SK-N-SH (cell line): ENCODE measurements at regions not wholly inside any gene's neighbourhood (a gene's known extent, or its start where the extent isn't known, plus 50 kb on each side); places are given as distances from the start of the nearest gene placed in this dataset.

ENCODE experiments used
- CTCF ChIA-PET: fragments of 300-600, 350-600 bp; formaldehyde crosslinking; extraction: SDS; loops from one replicate; lab custom pipeline; 2021; lab: Yijun Ruan, JAX
- POLR2A ChIA-PET: fragments of 350-600 bp; sonication (Branson Sonifier 250); formaldehyde crosslinking; extraction: SDS; loops from one replicate; lab custom pipeline; 2020; ENCODE audit warnings: antibody characterized with exemption, inconsistent platforms; lab: Yijun Ruan, JAX
- DNase-seq: peaks from one replicate; pipeline ENCODE4 v3.0.0; 2012
- H2AFZ ChIP-seq: fragments of 200-600 bp; sonication (generic); 2 replicates; pipeline ENCODE4 v1.8.1; 2016; ENCODE audit warnings: antibody characterized with exemption, mild to moderate bottlenecking, low read depth
- H3F3A ChIP-seq: fragments of 200-600 bp; sonication (generic); replicated peaks from 2 replicates; pipeline ENCODE3; 2016; ENCODE audit warnings: antibody characterized with exemption, mild to moderate bottlenecking; ENCODE audit not compliant: insufficient read depth
- H3K27ac ChIP-seq, 2 experiments: fragments of 200-500 bp in 1 of 2; fragments of 200-600 bp in 1 of 2; sonication (Bioruptor generic) in 1 of 2; sonication (generic), shearing (Covaris generic) in 1 of 2; 2 replicates each; pipeline versions ENCODE4 v1.5.1 to v1.6.1; 2014 to 2016; ENCODE audit warnings: low read depth in 2 of 2, inconsistent platforms in 1 of 2, low read length in 1 of 2, mild to moderate bottlenecking in 1 of 2, mixed read lengths in 1 of 2
- H3K27me3 ChIP-seq: fragments of 200-600 bp; sonication (generic), shearing (Covaris generic); 2 replicates; pipeline ENCODE4 v1.6.1; 2016; ENCODE audit warnings: mixed run types; ENCODE audit not compliant: insufficient read depth
- H3K36me3 ChIP-seq, 2 experiments: fragments of 200-500 bp in 1 of 2; fragments of 200-600 bp in 1 of 2; sonication (Bioruptor generic) in 1 of 2; sonication (generic) in 1 of 2; replicated peaks in 1 of 2; 2 replicates each; pipeline versions ENCODE3 to v1.5.1; 2014 to 2016; ENCODE audit warnings: low read length in 1 of 2, mild to moderate bottlenecking in 1 of 2; ENCODE audit not compliant: insufficient read depth in 2 of 2, control insufficient read depth in 1 of 2
- H3K4me1 ChIP-seq, 2 experiments: fragments of 200-500 bp in 1 of 2; fragments of 200-600 bp in 1 of 2; sonication (Bioruptor generic) in 1 of 2; sonication (generic), shearing (Covaris generic) in 1 of 2; 2 replicates each; pipeline versions ENCODE4 v1.5.1 to v1.6.1; 2014 to 2016; ENCODE audit warnings: low read depth in 1 of 2, low read length in 1 of 2, mixed run types in 1 of 2; ENCODE audit not compliant: insufficient read depth in 2 of 2, control insufficient read depth in 1 of 2
- H3K4me2 ChIP-seq: fragments of 200-600 bp; sonication (generic), shearing (Covaris generic); 2 replicates; pipeline ENCODE4 v1.6.1; 2017; ENCODE audit warnings: mixed run types
- H3K4me3 ChIP-seq, 2 experiments: fragments of 200-500 bp in 1 of 2; fragments of 200-600 bp in 1 of 2; sonication (Bioruptor generic) in 1 of 2; sonication (generic), shearing (Covaris generic) in 1 of 2; 2 replicates each; pipeline versions ENCODE4 v1.5.1 to v1.8.1; 2014 to 2016; ENCODE audit warnings: low read depth in 2 of 2, inconsistent platforms in 1 of 2, low read length in 1 of 2, mild to moderate bottlenecking in 1 of 2, mixed read lengths in 1 of 2, moderate library complexity in 1 of 2
- H3K79me2 ChIP-seq: fragments of 200-600 bp; sonication (generic); 2 replicates; pipeline ENCODE4 v1.8.1; 2017; ENCODE audit warnings: mild to moderate bottlenecking; ENCODE audit not compliant: insufficient read depth
- H3K9ac ChIP-seq: fragments of 200-600 bp; sonication (generic); 2 replicates; pipeline ENCODE4 v1.6.1; 2017; ENCODE audit warnings: mixed run types
- H3K9me2 ChIP-seq: fragments of 200-600 bp; sonication (generic); 2 replicates; pipeline ENCODE4 v1.6.1; 2017; ENCODE audit warnings: mixed run types
- H3K9me3 ChIP-seq: fragments of 200-600 bp; sonication (generic); 2 replicates; pipeline ENCODE4 v1.6.1; 2017; ENCODE audit warnings: mixed run types, mild to moderate bottlenecking, moderate library complexity
- H4K20me1 ChIP-seq: fragments of 200-600 bp; sonication (generic); 2 replicates; pipeline ENCODE4 v1.6.1; 2017; ENCODE audit warnings: mild to moderate bottlenecking, mixed run types; ENCODE audit not compliant: insufficient read depth
- CHD2 ChIP-seq: fragments of 150-350 bp; IDR thresholded peaks from 2 replicates; pipeline ENCODE4 v1.6.1; 2018; ENCODE audit warnings: low read length; ENCODE audit not compliant: partially characterized antibody
- ELF1 ChIP-seq: IDR thresholded peaks from 2 replicates; pipeline ENCODE4 v1.4.0; 2012
- EP300 ChIP-seq, 2 experiments: IDR thresholded peaks; 2 replicates each; pipeline versions ENCODE4 v1.4.0 to v1.6.1; 2012; ENCODE audit warnings: borderline replicate concordance in 1 of 2, low read depth in 1 of 2, low read length in 1 of 2
- FOSL2 ChIP-seq: IDR thresholded peaks from 2 replicates; pipeline ENCODE4 v1.4.0; 2012; ENCODE audit warnings: low read depth, mild to moderate bottlenecking, moderate library complexity, borderline replicate concordance
- FOXJ3 ChIP-seq: sonication (generic); formaldehyde crosslinking; IDR thresholded peaks from 2 replicates; pipeline ENCODE4 v1.5.1; 2020; ENCODE audit warnings: mild to moderate bottlenecking, missing genetic modification reagents
- FOXM1 ChIP-seq: IDR thresholded peaks from 2 replicates; pipeline ENCODE4 v1.4.0; 2012; ENCODE audit warnings: low read depth, mild to moderate bottlenecking
- GABPA ChIP-seq: IDR thresholded peaks from 2 replicates; pipeline ENCODE4 v1.4.0; 2012; ENCODE audit warnings: low read depth, mild to moderate bottlenecking
- GATA2 ChIP-seq: sonication (generic); formaldehyde crosslinking; IDR thresholded peaks from 2 replicates; pipeline ENCODE4 v1.5.0; 2020; ENCODE audit warnings: mild to moderate bottlenecking, missing genetic modification reagents
- JUND ChIP-seq: IDR thresholded peaks from 2 replicates; pipeline ENCODE4 v1.4.0; 2012
- MAX ChIP-seq: IDR thresholded peaks from 2 replicates; pipeline ENCODE4 v1.4.0; 2012; ENCODE audit warnings: low read depth
- MEF2A ChIP-seq: IDR thresholded peaks from 2 replicates; pipeline ENCODE4 v1.4.0; 2012; ENCODE audit warnings: low read depth, borderline replicate concordance
- MXI1 ChIP-seq: IDR thresholded peaks from 2 replicates; pipeline ENCODE4 v1.6.1; 2012; ENCODE audit warnings: mild to moderate bottlenecking, low read depth, low read length, improper control_type of control experiment
- NFIC ChIP-seq: IDR thresholded peaks from 2 replicates; pipeline ENCODE4 v1.4.0; 2012; ENCODE audit warnings: borderline replicate concordance
- NRF1 ChIP-seq: IDR thresholded peaks from 2 replicates; pipeline ENCODE4 v1.6.1; 2012; ENCODE audit warnings: low read depth, mild to moderate bottlenecking, low read length
- PBX3 ChIP-seq: IDR thresholded peaks from 2 replicates; pipeline ENCODE4; 2012
- RAD21 ChIP-seq: IDR thresholded peaks from 2 replicates; pipeline ENCODE4 v1.6.1; 2012; ENCODE audit warnings: mild to moderate bottlenecking, low read length
- RXRA ChIP-seq: IDR thresholded peaks from 2 replicates; pipeline ENCODE4 v1.4.0; 2012; ENCODE audit warnings: low read depth, mild to moderate bottlenecking, borderline replicate concordance
- SIN3A ChIP-seq: IDR thresholded peaks from 2 replicates; pipeline ENCODE4 v1.6.1; 2012; ENCODE audit warnings: low read depth, mild to moderate bottlenecking, low read length, moderate library complexity, borderline replicate concordance
- SMC3 ChIP-seq: IDR thresholded peaks from 2 replicates; pipeline ENCODE4 v1.6.1; 2012; ENCODE audit warnings: low read depth, low read length, improper control_type of control experiment
- TAF1 ChIP-seq: IDR thresholded peaks from 2 replicates; pipeline ENCODE4 v1.6.1; 2012; ENCODE audit warnings: low read depth, mild to moderate bottlenecking, low read length, moderate library complexity, borderline replicate concordance
- TCF12 ChIP-seq: IDR thresholded peaks from 2 replicates; pipeline ENCODE4 v1.4.0; 2012
- TEAD4 ChIP-seq: IDR thresholded peaks from 2 replicates; pipeline ENCODE4 v1.4.0; 2012; ENCODE audit warnings: mild to moderate bottlenecking, borderline replicate concordance; ENCODE audit not compliant: insufficient read depth
- YY1 ChIP-seq: IDR thresholded peaks from 2 replicates; pipeline ENCODE4 v1.4.0; 2012; ENCODE audit warnings: low read depth, mild to moderate bottlenecking
- ZBTB33 ChIP-seq: IDR thresholded peaks from 2 replicates; pipeline ENCODE4 v1.4.0; 2012; ENCODE audit warnings: low read depth, borderline replicate concordance
- WGBS: methylation state at CpG from one replicate; pipeline ENCODE4 v1.1.6; 2017; ENCODE audit warnings: low lambda C conversion rate; 5-methylcytosine and 5-hydroxymethylcytosine counted together
- TF ChIP-seq, protein P1 (sequence below): fragments of 200-600 bp; sonication (generic); IDR thresholded peaks from 2 replicates; pipeline ENCODE4 v1.6.1; 2017; ENCODE audit warnings: antibody characterized with exemption, mild to moderate bottlenecking, moderate library complexity

DNA sequence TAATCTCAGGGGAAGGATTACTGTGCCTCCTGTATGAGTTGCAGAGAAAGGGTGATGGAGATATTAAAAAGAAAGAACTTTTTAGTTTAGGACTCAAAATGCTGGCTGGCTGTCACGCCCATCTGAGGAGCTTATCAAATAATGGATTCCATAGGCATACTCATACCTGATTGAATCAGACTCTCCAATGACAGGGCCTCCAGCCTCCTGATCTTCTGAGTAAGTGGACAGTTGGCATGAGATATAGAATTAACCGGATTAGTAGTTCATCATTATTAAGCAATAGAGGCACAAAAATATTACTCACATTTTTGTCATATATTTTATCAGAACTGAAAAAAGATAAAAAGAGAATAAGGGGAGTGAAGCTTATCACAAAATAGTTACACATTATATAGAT, 157.0 kb upstream of the RASA1 start:
- 57% methylated on average over 2 of the region's 2 CpGs for WGBS
- ChIA-PET CTCF (no interaction called here), POLR2A (no interaction called here)

DNA sequence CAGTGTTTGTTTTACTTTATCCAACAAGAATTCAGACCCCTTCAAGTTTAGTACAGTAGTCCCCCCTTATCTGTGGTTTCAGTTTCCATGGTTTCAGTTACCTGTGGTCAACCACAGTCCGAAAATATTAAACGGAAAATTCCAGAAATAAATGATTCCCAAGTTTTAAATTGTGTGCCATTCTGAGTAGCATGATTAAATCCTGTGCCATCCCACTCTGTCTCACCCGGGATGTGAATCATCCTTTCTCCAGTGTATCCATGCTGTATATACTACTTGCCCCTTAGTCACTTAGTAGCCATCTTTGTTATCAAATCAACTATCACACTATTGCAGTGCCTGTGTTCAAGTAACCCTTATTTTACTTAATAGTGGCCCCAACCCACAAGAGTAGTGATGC, 153.8 kb upstream of the RASA1 start:
- peak overlapping the region; percentile 65 for H3K9ac ChIP-seq
- H3K27me3 ChIP-seq, result no peaks in the 10 kb centered on the region
- no peaks in the 10 kb centered on the region for H3K9me3 ChIP-seq
- H2AFZ ChIP-seq, result peak overlapping the region; percentile 47
- H3K9me2 ChIP-seq, result no peaks in the 10 kb centered on the region
- H3K27ac ChIP-seq, result peak overlapping the region; percentile 69 to 96; a peak in 3 of 4 replicates
- peaks cover 0 to 24% of the 10 kb centered on the region in 2 experiments; a peak in 1 of 4 replicates for H3K4me1 ChIP-seq
- WGBS, result 0% methylated on average over 3 of the region's 3 CpGs
- peaks cover 6% of the 10 kb centered on the region; the same call in 1 of the 2 replicates for H3K79me2 ChIP-seq
- H3F3A ChIP-seq, result peaks cover 25% of the 10 kb centered on the region
- H4K20me1 ChIP-seq, result no peaks in the 10 kb centered on the region
- POLR2A ChIA-PET, result no interaction called here
- no peaks in the 10 kb centered on the region for H3K36me3 ChIP-seq
- H3K4me3 ChIP-seq, result peak overlapping the region in 1 of 2 experiments; percentile 8; a peak in 1 of 4 replicates
- CTCF ChIA-PET, result no interaction called here
- H3K4me2 ChIP-seq, result peak overlapping the region; percentile 38; the same call in 1 of the 2 replicates
- no peak for DNase-seq
- no peak for TF ChIP-seq FOXJ3 (CRISPR knock-in tag)
- peak; percentile 68; the same call in 1 of the 2 replicates for TF ChIP-seq ZBTB33
- TF ChIP-seq FOSL2, result peak; percentile 89
- TF ChIP-seq TEAD4, result peak; percentile 94
- peak; percentile 74; the same call in 1 of the 2 replicates for TF ChIP-seq NFIC
- no peak for TF ChIP-seq ELF1
- TF ChIP-seq MXI1, result no peak
- TF ChIP-seq TAF1, result 0 out of 2 replicates have a peak, but pooled peaks have one; percentile 34
- no peak for TF ChIP-seq RAD21
- TF ChIP-seq JUND, result peak; percentile 87
- peak; percentile 69; the same call in 1 of the 2 replicates for TF ChIP-seq MAX
- TF ChIP-seq TCF12, result peak; percentile 91
- TF ChIP-seq RXRA, result peak; percentile 68; the same call in 1 of the 2 replicates
- TF ChIP-seq PBX3, result peak; percentile 75
- TF ChIP-seq MEF2A, result peak; percentile 97
- TF ChIP-seq NRF1, result no peak
- TF ChIP-seq FOXM1, result peak; percentile 85; the same call in 1 of the 2 replicates
- peak in 1 of 2 experiments; percentile 97; a peak in 2 of 4 replicates for TF ChIP-seq EP300 (IDR thresholded peaks at IDR 0.05; ENCODE audit: borderline replicate concordance in 1 of 2, low read depth in 1 of 2, low read length in 1 of 2)
- TF ChIP-seq YY1, result peak; percentile 83

More for the DNA sequence above, 157.0 kb upstream of the RASA1 start:
- DNase-seq, result no peak
- Histone ChIP-seq H2AFZ (no peak overlapping the region), H3K27me3 (no peaks in the 10 kb centered on the region), H3K9ac (no peak overlapping the region), H3K4me2 (no peak overlapping the region), H3K9me3 (no peaks in the 10 kb centered on the region), H3K36me3 (no peaks in the 10 kb centered on the region), H4K20me1 (no peaks in the 10 kb centered on the region), H3F3A (peaks cover 25% of the 10 kb centered on the region), H3K4me3 (no peak overlapping the region), H3K27ac (no peak overlapping the region), H3K9me2 (no peaks in the 10 kb centered on the region), H3K79me2 (peaks cover 2% of the 10 kb centered on the region; the same call in 1 of the 2 replicates), H3K4me1 (peaks cover 0 to 24% of the 10 kb centered on the region in 2 experiments; a peak in 1 of 4 replicates)
- no peak for TF ChIP-seq NFIC
- no peak for TF ChIP-seq GABPA
- no peak for TF ChIP-seq GATA2 (CRISPR knock-in tag)
- TF ChIP-seq JUND, result no peak
- TF ChIP-seq CHD2, result no peak
- TF ChIP-seq YY1, result no peak
- TF ChIP-seq, protein P1, sequence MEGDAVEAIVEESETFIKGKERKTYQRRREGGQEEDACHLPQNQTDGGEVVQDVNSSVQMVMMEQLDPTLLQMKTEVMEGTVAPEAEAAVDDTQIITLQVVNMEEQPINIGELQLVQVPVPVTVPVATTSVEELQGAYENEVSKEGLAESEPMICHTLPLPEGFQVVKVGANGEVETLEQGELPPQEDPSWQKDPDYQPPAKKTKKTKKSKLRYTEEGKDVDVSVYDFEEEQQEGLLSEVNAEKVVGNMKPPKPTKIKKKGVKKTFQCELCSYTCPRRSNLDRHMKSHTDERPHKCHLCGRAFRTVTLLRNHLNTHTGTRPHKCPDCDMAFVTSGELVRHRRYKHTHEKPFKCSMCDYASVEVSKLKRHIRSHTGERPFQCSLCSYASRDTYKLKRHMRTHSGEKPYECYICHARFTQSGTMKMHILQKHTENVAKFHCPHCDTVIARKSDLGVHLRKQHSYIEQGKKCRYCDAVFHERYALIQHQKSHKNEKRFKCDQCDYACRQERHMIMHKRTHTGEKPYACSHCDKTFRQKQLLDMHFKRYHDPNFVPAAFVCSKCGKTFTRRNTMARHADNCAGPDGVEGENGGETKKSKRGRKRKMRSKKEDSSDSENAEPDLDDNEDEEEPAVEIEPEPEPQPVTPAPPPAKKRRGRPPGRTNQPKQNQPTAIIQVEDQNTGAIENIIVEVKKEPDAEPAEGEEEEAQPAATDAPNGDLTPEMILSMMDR, result no peak
- TF ChIP-seq SIN3A, result no peak
- TF ChIP-seq TEAD4, result no peak
- no peak for TF ChIP-seq SMC3
- TF ChIP-seq FOXJ3 (CRISPR knock-in tag), result no peak
- no peak for TF ChIP-seq FOSL2
- no peak for TF ChIP-seq RXRA
